Ovary (tissue), 7 donors: ENCODE measurements at regions not wholly inside any gene's neighbourhood (a gene's known extent, or its start where the extent isn't known, plus 50 kb on each side); places are given as distances from the start of the nearest gene placed in this dataset. TPM values are rescaled to one million over a fixed set of nuclear protein-coding genes. Genes with fewer than 3 reads are reported as not detected.

ENCODE experiments used
- DNase-seq, 5 donors: peaks; one replicate each; pipeline ENCODE4 v3.0.0-alpha.2; 2019 to 2020
- H3K27ac ChIP-seq, 2 donors: fragments of 200-600 bp; one replicate each; pipeline versions ENCODE4 v1.5.1 to v1.8.0; 2019 to 2022
- H3K27me3 ChIP-seq: fragments of 200-600 bp; one replicate; pipeline ENCODE4 v1.8.0; 2022
- H3K36me3 ChIP-seq: fragments of 200-600 bp; sonication (generic); one replicate; pipeline ENCODE4 v1.5.1; 2019
- H3K4me1 ChIP-seq: one replicate; pipeline ENCODE4 v1.8.1; 2013; ENCODE audit warnings: mild to moderate bottlenecking, moderate library complexity; ENCODE audit not compliant: insufficient read depth
- H3K4me3 ChIP-seq: fragments of 200-600 bp; sonication (generic); one replicate; pipeline ENCODE4 v1.5.1; 2017
- H3K9me3 ChIP-seq, 2 donors: fragments of 200-600 bp in 1 of 2; sonication (generic) in 1 of 2; one replicate each; pipeline versions ENCODE4 v1.5.1 to v1.8.1; 2013 to 2019; ENCODE audit warnings: mild to moderate bottlenecking in 1 of 2, moderate library complexity in 1 of 2
- EP300 ChIP-seq: sonication (generic); formaldehyde crosslinking; IDR thresholded peaks from one replicate; pipeline ENCODE4 v1.6.1; 2017; ENCODE audit warnings: antibody characterized with exemption
- POLR2A ChIP-seq: fragments of 450-650 bp; IDR thresholded peaks from one replicate; pipeline ENCODE4 v1.6.1; 2017; ENCODE audit warnings: antibody characterized with exemption, mild to moderate bottlenecking, moderate library complexity
- WGBS, 3 donors: extraction: QIAGEN DNeasy Blood & Tissue Kit in 1 of 3; methylation state at CpG; one replicate each; pipeline versions ENCODE4 v1.1.5 to v1.1.7; 2013 to 2017; 5-methylcytosine and 5-hydroxymethylcytosine counted together
- intact Hi-C, 4 donors: fragments of 100-400 bp; cut with DNase I; formaldehyde crosslinking; loops; one replicate each; pipeline versions ENCODE4 v1.11.0 to v1.15.1; 2022 to 2023
- microRNA counts: library from miRNA; unstranded; fragments of <30 nt; microRNA quantifications from one replicate; lab custom pipeline; 2016
- microRNA-seq, 3 donors: library from miRNA; unstranded; fragments of <30 nt; microRNA quantifications; one replicate each; pipeline versions ENCODE4 to v1.2.0, GENCODE V29; 2019 to 2020
- small RNA-seq: library from RNA; depleted of rRNA; stranded (forward); fragments of <200 nt; gene quantifications from one replicate; pipeline ENCODE3, GENCODE V24; 2016
- TF ChIP-seq, protein P1 (sequence below), 3 donors: fragments of 450-650 bp in 2 of 3; fragments of 200-600 bp in 1 of 3; IDR thresholded peaks; one replicate each; pipeline versions ENCODE4 v1.5.1 to v1.8.0; 2016 to 2022; ENCODE audit warnings: antibody characterized with exemption in 3 of 3, mild to moderate bottlenecking in 1 of 3
- donor health status: DM: no; HTN: no; CAD: no; lungs with moderate emphysema.
- donor health status: DM: no; HTN: no; CAD: no.
- donor health status: Bipolar disorder and iron deficiency.
- donor health status: DM: no; HTN: no; CAD: no.
- donor health status: DM: yes; HTN: yes; CAD: no.

DNA sequence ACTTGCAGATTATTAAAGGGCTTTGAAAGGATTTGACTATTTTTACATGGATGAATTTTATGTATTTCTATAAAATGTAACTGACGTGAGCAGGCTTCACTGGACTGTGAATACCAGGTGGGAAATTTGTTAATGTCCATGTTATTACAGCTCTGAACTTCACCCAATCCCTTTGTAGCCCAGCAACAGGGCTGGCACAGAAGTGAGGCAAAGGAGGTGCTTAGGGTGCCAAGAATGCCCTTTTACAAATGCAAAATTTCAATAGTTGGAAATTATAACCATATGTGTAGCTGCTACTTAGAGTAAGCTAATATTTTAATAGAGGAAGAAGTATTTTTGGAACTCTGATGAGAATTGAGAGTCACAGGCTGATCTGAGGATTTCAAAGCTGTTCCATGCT lies 53.7 kb upstream of the FAM98A start:
- Histone ChIP-seq H3K4me3 (no peak overlapping the region), H3K27me3 (no peaks in the 10 kb centered on the region), H3K36me3 (no peaks in the 10 kb centered on the region), H3K9me3 (no peaks in the 10 kb centered on the region), H3K4me1 (no peaks in the 10 kb centered on the region), H3K27ac (no peak overlapping the region)
- 73 to 78% (median 75%) methylated on average over 1 of the region's 1 CpG for WGBS, 3 donors
- DNase-seq, result no peak
- intact Hi-C loops, result no loop called here
- no peak for TF ChIP-seq EP300
- TF ChIP-seq, protein P1, sequence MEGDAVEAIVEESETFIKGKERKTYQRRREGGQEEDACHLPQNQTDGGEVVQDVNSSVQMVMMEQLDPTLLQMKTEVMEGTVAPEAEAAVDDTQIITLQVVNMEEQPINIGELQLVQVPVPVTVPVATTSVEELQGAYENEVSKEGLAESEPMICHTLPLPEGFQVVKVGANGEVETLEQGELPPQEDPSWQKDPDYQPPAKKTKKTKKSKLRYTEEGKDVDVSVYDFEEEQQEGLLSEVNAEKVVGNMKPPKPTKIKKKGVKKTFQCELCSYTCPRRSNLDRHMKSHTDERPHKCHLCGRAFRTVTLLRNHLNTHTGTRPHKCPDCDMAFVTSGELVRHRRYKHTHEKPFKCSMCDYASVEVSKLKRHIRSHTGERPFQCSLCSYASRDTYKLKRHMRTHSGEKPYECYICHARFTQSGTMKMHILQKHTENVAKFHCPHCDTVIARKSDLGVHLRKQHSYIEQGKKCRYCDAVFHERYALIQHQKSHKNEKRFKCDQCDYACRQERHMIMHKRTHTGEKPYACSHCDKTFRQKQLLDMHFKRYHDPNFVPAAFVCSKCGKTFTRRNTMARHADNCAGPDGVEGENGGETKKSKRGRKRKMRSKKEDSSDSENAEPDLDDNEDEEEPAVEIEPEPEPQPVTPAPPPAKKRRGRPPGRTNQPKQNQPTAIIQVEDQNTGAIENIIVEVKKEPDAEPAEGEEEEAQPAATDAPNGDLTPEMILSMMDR (IDR thresholded peaks at IDR 0.05), result no peak

DNA sequence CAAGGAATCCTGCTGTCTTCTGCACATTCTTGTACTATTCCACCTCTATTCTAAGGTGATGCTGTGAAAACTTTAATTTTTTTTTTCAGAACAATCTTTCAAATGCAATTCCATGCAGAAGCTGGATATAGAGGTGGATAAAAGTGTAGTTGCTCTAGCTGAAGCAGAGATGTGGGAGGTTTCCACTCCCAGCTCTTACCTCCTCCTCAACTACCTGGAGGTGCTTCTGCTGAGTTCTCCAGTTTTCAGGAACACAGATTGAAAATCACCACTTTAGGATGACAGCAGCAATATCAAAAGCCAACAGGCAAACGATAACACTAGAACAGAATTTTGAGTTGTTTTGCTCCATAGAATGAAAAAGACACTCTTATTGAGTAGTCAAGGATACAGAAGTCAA lies 51.1 kb upstream of the FAM98A start:
- DNase-seq, result no peak
- H3K9me3 ChIP-seq, result no peaks in the 10 kb centered on the region
- H3K4me1 ChIP-seq, result no peaks in the 10 kb centered on the region
- no peaks in the 10 kb centered on the region for H3K36me3 ChIP-seq
- 13 to 43% (median 14%) methylated on average over 1 of the region's 1 CpG for WGBS, 3 donors
- intact Hi-C loops, result no loop called here
- H3K4me3 ChIP-seq, result no peak overlapping the region
- H3K27ac ChIP-seq, result no peak overlapping the region
- TF ChIP-seq, protein P1 (IDR thresholded peaks at IDR 0.05), result no peak
- TF ChIP-seq EP300 (no peak), POLR2A (no peak)
- H3K27me3 ChIP-seq, result no peaks in the 10 kb centered on the region

MicroRNAs in the stretch of these regions (microRNA counts, 767-probe panel; counts per million panel counts)
- 530 counts per million, percentile 78 among the panel's probes with 10 or more counts for microRNA hsa-miR-548ad (lab: Ali Mortazavi, UCI)

Small RNA genes lying in the stretch of these regions (microRNA-seq; reads per million reads assigned to microRNA genes)
- gene MIR548AD, result 0 reads per million in 3 donors

Small RNA genes lying in the stretch of these regions (small RNA-seq; reads per million reads assigned to genes)
- not detected for gene AC013442.1
- not detected for gene AC083939.1
- not detected for gene MIR548AD
- not detected for gene RNU6-1117P
